CD8-positive, alpha-beta memory T cell (primary cell): ENCODE measurements at regions not wholly inside any gene's neighbourhood (a gene's known extent, or its start where the extent isn't known, plus 50 kb on each side); places are given as distances from the start of the nearest gene placed in this dataset.

Source experiments
- CTCF ChIA-PET: fragments of 350-600 bp; sonication (Branson Sonifier 250); formaldehyde crosslinking; loops from one replicate; lab custom pipeline; 2021; ENCODE audit warnings: antibody characterized with exemption; lab: Charles Lee
- POLR2A ChIA-PET: fragments of 350-600 bp; sonication (Branson Sonifier 250); formaldehyde crosslinking; loops from one replicate; lab custom pipeline; 2021; ENCODE audit warnings: antibody characterized with exemption; lab: Charles Lee
- DNase-seq, 5 donors: peaks; one replicate each; pipeline versions ENCODE4 v3.0.0 to v3.0.0-alpha.2; 2020 to 2022; ENCODE audit warnings: mixed read lengths in 1 of 5
- H3K27ac ChIP-seq: one replicate; pipeline ENCODE4 v1.7.0; 2013; ENCODE audit warnings: low read depth, mild to moderate bottlenecking, low read length, moderate library complexity
- H3K27me3 ChIP-seq: 2 replicates; pipeline ENCODE4 v1.7.0; 2013; ENCODE audit warnings: low read length, mild to moderate bottlenecking; ENCODE audit not compliant: insufficient read depth, poor library complexity, severe bottlenecking
- H3K36me3 ChIP-seq: 2 replicates; pipeline ENCODE4 v1.7.0; 2013; ENCODE audit warnings: mild to moderate bottlenecking, low read length, moderate library complexity; ENCODE audit not compliant: insufficient read depth
- H3K4me1 ChIP-seq: 2 replicates; pipeline ENCODE4 v1.7.0; 2013; ENCODE audit warnings: mild to moderate bottlenecking, low read length, moderate library complexity; ENCODE audit not compliant: insufficient read depth
- H3K4me3 ChIP-seq: 2 replicates; pipeline ENCODE4 v1.7.0; 2013; ENCODE audit warnings: mild to moderate bottlenecking, low read length
- H3K9me3 ChIP-seq: 2 replicates; pipeline ENCODE4 v1.7.0; 2013; ENCODE audit warnings: mild to moderate bottlenecking, low read length
- H3K27ac Mint-ChIP-seq, 8 donors: one replicate each; pipeline ENCODE4 v1.8.0; 2020 to 2021; ENCODE audit warnings: mixed read lengths in 8 of 8, mild to moderate bottlenecking in 6 of 8, inconsistent platforms in 3 of 8, moderate library complexity in 3 of 8
- H3K27me3 Mint-ChIP-seq, 2 donors: one replicate each; pipeline ENCODE4 v1.8.0; 2020 to 2021; ENCODE audit warnings: mixed read lengths in 2 of 2, mild to moderate bottlenecking in 1 of 2, moderate library complexity in 1 of 2
- H3K36me3 Mint-ChIP-seq, 3 donors: one replicate each; pipeline ENCODE4 v1.8.0; 2020 to 2021; ENCODE audit warnings: mixed read lengths in 3 of 3, inconsistent platforms in 1 of 3, mild to moderate bottlenecking in 1 of 3
- H3K4me1 Mint-ChIP-seq, 3 donors: one replicate each; pipeline ENCODE4 v1.8.0; 2020 to 2021; ENCODE audit warnings: mixed read lengths in 3 of 3, inconsistent platforms in 1 of 3, mild to moderate bottlenecking in 1 of 3
- H3K4me3 Mint-ChIP-seq, 7 donors: one replicate each; pipeline ENCODE4 v1.8.0; 2020 to 2021; ENCODE audit warnings: mixed read lengths in 7 of 7, mild to moderate bottlenecking in 6 of 7, moderate library complexity in 4 of 7, inconsistent platforms in 2 of 7
- H3K9me3 Mint-ChIP-seq, 5 donors: one replicate each; pipeline ENCODE4 v1.8.0; 2020 to 2022; ENCODE audit warnings: mixed read lengths in 5 of 5, mild to moderate bottlenecking in 3 of 5, moderate library complexity in 2 of 5, inconsistent platforms in 1 of 5

GRCh38 chr4:18641334-18641733, 619.8 kb upstream of the LCORL start:
- H3K36me3 Mint-ChIP-seq: no peaks in the 10 kb centered on the region
- H3K9me3 Mint-ChIP-seq: no peaks in the 10 kb centered on the region
- no peak overlapping the region for H3K4me3 Mint-ChIP-seq
- Histone ChIP-seq H3K27me3 (no peaks in the 10 kb centered on the region), H3K36me3 (no peaks in the 10 kb centered on the region), H3K4me1 (no peaks in the 10 kb centered on the region), H3K27ac (no peak overlapping the region), H3K9me3 (no peaks in the 10 kb centered on the region), H3K4me3 (no peak overlapping the region)
- DNase-seq: no peak
- no peaks in the 10 kb centered on the region for H3K4me1 Mint-ChIP-seq
- POLR2A ChIA-PET: no interaction called here
- CTCF ChIA-PET: no interaction called here
- peaks cover 0 to 2% of the 10 kb centered on the region in 2 donors for H3K27me3 Mint-ChIP-seq
- H3K27ac Mint-ChIP-seq: no peak overlapping the region

GRCh38 chr4:18638031-18638430, 616.5 kb upstream of the LCORL start:
- H3K4me3 Mint-ChIP-seq: no peak overlapping the region
- no peaks in the 10 kb centered on the region for H3K4me1 ChIP-seq
- H3K36me3 ChIP-seq: no peaks in the 10 kb centered on the region
- no peak overlapping the region for H3K4me3 ChIP-seq
- ChIA-PET CTCF (no interaction called here), POLR2A (no interaction called here)
- H3K27me3 ChIP-seq: no peaks in the 10 kb centered on the region
- H3K27me3 Mint-ChIP-seq: peaks cover 0 to 2% of the 10 kb centered on the region in 2 donors
- DNase-seq: no peak
- no peaks in the 10 kb centered on the region for H3K4me1 Mint-ChIP-seq
- no peaks in the 10 kb centered on the region for H3K9me3 ChIP-seq
- no peak overlapping the region for H3K27ac Mint-ChIP-seq
- no peaks in the 10 kb centered on the region for H3K36me3 Mint-ChIP-seq
- no peaks in the 10 kb centered on the region for H3K9me3 Mint-ChIP-seq
- no peak overlapping the region for H3K27ac ChIP-seq

- Histone ChIP-seq H3K4me3 (no peak overlapping the region), H3K9me3 (no peaks in the 10 kb centered on the region), H3K36me3 (no peaks in the 10 kb centered on the region), H3K4me1 (no peaks in the 10 kb centered on the region), H3K27me3 (no peaks in the 10 kb centered on the region), H3K27ac (no peak overlapping the region)
- ChIA-PET POLR2A (no interaction called here), CTCF (no interaction called here)
- Mint-ChIP-seq H3K27me3 (peaks cover 0 to 5% of the 10 kb centered on the region in 2 donors), H3K27ac (no peak overlapping the region), H3K36me3 (no peaks in the 10 kb centered on the region), H3K4me1 (no peaks in the 10 kb centered on the region), H3K4me3 (no peak overlapping the region), H3K9me3 (no peaks in the 10 kb centered on the region)
- DNase-seq: no peak
Observed at GRCh38 chr4:18636001-18636585, 614.5 kb upstream of the LCORL start.

- Histone ChIP-seq H3K27ac (no peak overlapping the region), H3K36me3 (no peaks in the 10 kb centered on the region), H3K9me3 (no peaks in the 10 kb centered on the region), H3K4me3 (no peak overlapping the region), H3K4me1 (no peaks in the 10 kb centered on the region), H3K27me3 (no peaks in the 10 kb centered on the region)
- H3K4me3 Mint-ChIP-seq: no peak overlapping the region
- peaks cover 0 to 5% of the 10 kb centered on the region in 2 donors for H3K27me3 Mint-ChIP-seq
- DNase-seq: no peak
- no peaks in the 10 kb centered on the region for H3K4me1 Mint-ChIP-seq
- H3K27ac Mint-ChIP-seq: no peak overlapping the region
- POLR2A ChIA-PET: no interaction called here
- CTCF ChIA-PET: no interaction called here
- H3K9me3 Mint-ChIP-seq: no peaks in the 10 kb centered on the region
- H3K36me3 Mint-ChIP-seq: no peaks in the 10 kb centered on the region
Observed at GRCh38 chr4:18635531-18635930, 614.0 kb upstream of the LCORL start.

GRCh38 chr4:18631586-18631985, 610.0 kb upstream of the LCORL start:
- CTCF ChIA-PET: no interaction called here
- POLR2A ChIA-PET: no interaction called here
- H3K36me3 Mint-ChIP-seq: no peaks in the 10 kb centered on the region
- DNase-seq: no peak
- peaks cover 0 to 3% of the 10 kb centered on the region in 2 donors for H3K27me3 Mint-ChIP-seq
- no peak overlapping the region for H3K27ac ChIP-seq
- H3K27me3 ChIP-seq: no peaks in the 10 kb centered on the region
- no peaks in the 10 kb centered on the region for H3K36me3 ChIP-seq
- no peaks in the 10 kb centered on the region for H3K4me1 Mint-ChIP-seq
- no peak overlapping the region for H3K4me3 ChIP-seq
- H3K9me3 ChIP-seq: no peaks in the 10 kb centered on the region
- H3K9me3 Mint-ChIP-seq: no peaks in the 10 kb centered on the region
- H3K4me3 Mint-ChIP-seq: no peak overlapping the region
- no peak overlapping the region for H3K27ac Mint-ChIP-seq
- H3K4me1 ChIP-seq: no peaks in the 10 kb centered on the region

GRCh38 chr4:18630218-18631110, 608.9 kb upstream of the LCORL start:
- no peak overlapping the region for H3K4me3 Mint-ChIP-seq
- ChIA-PET POLR2A (no interaction called here), CTCF (no interaction called here)

GRCh38 chr4:18627447-18628005, 606.0 kb upstream of the LCORL start:
- no peak overlapping the region for H3K27ac Mint-ChIP-seq
- no peaks in the 10 kb centered on the region for H3K4me1 ChIP-seq
- H3K27me3 ChIP-seq: no peaks in the 10 kb centered on the region
- DNase-seq: no peak
- no peaks in the 10 kb centered on the region for H3K9me3 Mint-ChIP-seq
- no peaks in the 10 kb centered on the region for H3K36me3 Mint-ChIP-seq
- no peaks in the 10 kb centered on the region for H3K9me3 ChIP-seq
- peaks cover 3 to 6% of the 10 kb centered on the region in 2 donors for H3K27me3 Mint-ChIP-seq
- H3K4me3 ChIP-seq: no peak overlapping the region
- no peak overlapping the region for H3K4me3 Mint-ChIP-seq
- H3K36me3 ChIP-seq: no peaks in the 10 kb centered on the region
- ChIA-PET CTCF (no interaction called here), POLR2A (no interaction called here)
- H3K4me1 Mint-ChIP-seq: no peaks in the 10 kb centered on the region
- H3K27ac ChIP-seq: no peak overlapping the region

More at GRCh38 chr4:18630218-18631110, 608.9 kb upstream of the LCORL start:
- Histone ChIP-seq H3K4me1 (no peaks in the 10 kb centered on the region), H3K4me3 (no peak overlapping the region), H3K27me3 (no peaks in the 10 kb centered on the region), H3K27ac (no peak overlapping the region), H3K36me3 (no peaks in the 10 kb centered on the region), H3K9me3 (no peaks in the 10 kb centered on the region)
- no peaks in the 10 kb centered on the region for H3K36me3 Mint-ChIP-seq
- H3K27me3 Mint-ChIP-seq: peaks cover 0 to 3% of the 10 kb centered on the region in 2 donors
- no peak overlapping the region for H3K27ac Mint-ChIP-seq
- no peaks in the 10 kb centered on the region for H3K9me3 Mint-ChIP-seq
- H3K4me1 Mint-ChIP-seq: no peaks in the 10 kb centered on the region
- DNase-seq: no peak

- Mint-ChIP-seq H3K9me3 (no peaks in the 10 kb centered on the region), H3K27ac (no peak overlapping the region), H3K4me3 (no peak overlapping the region), H3K4me1 (no peaks in the 10 kb centered on the region), H3K27me3 (peaks cover 3 to 6% of the 10 kb centered on the region in 2 donors), H3K36me3 (no peaks in the 10 kb centered on the region)
- no peaks in the 10 kb centered on the region for H3K9me3 ChIP-seq
- H3K36me3 ChIP-seq: no peaks in the 10 kb centered on the region
- H3K4me1 ChIP-seq: no peaks in the 10 kb centered on the region
- DNase-seq: no peak
- H3K4me3 ChIP-seq: no peak overlapping the region
- ChIA-PET CTCF (no interaction called here), POLR2A (no interaction called here)
- H3K27ac ChIP-seq: no peak overlapping the region
- H3K27me3 ChIP-seq: no peaks in the 10 kb centered on the region
Observed at GRCh38 chr4:18626996-18627395, 605.4 kb upstream of the LCORL start.
